ENCODE measurements at regions not wholly inside any gene's neighbourhood (a gene's known extent, or its start where the extent isn't known, plus 50 kb on each side); places are given as distances from the start of the nearest gene placed in this dataset.

- no peak for TF ChIP-seq CTCF (IDR thresholded peaks at IDR 0.05 in 8 of 11, conservative IDR thresholded peaks at IDR 0.05 in 3 of 11)
- TF ChIP-seq POLR2AphosphoS5 (IDR thresholded peaks at IDR 0.05), result no peak
Observed at GRCh38 chr6:138656364-138657064, 117.1 kb upstream of the CCDC28A start.

All from spleen (tissue), 7 donors.